Mucosa of gallbladder (tissue), 1 donor: ENCODE measurements at regions not wholly inside any gene's neighbourhood (a gene's known extent, or its start where the extent isn't known, plus 50 kb on each side); places are given as distances from the start of the nearest gene placed in this dataset.

ENCODE experiments used
- DNase-seq: peaks from one replicate; pipeline ENCODE4 v3.0.0-alpha.2; 2020; ENCODE audit warnings: low spot score
- donor health status: DM: no; HTN: no; CAD: no.

GRCh38 chr14:100638211-100638855 is 51.1 kb upstream of the BEGAIN start:
- DNase-seq, result no peak

GRCh38 chr14:100639280-100639679 is 52.1 kb upstream of the BEGAIN start:
- DNase-seq, result no peak

- DNase-seq, result no peak
Observed at GRCh38 chr14:100640471-100641273, 53.5 kb upstream of the BEGAIN start.

GRCh38 chr14:100641274-100641860 is 54.1 kb upstream of the BEGAIN start:
- DNase-seq, result no peak

- no peak for DNase-seq
Observed at GRCh38 chr14:100643426-100643825, 56.2 kb upstream of the BEGAIN start.

GRCh38 chr14:100644383-100644782 is 57.2 kb upstream of the BEGAIN start:
- no peak for DNase-seq

- DNase-seq, result no peak
Observed at GRCh38 chr14:100644784-100645183, 57.6 kb upstream of the BEGAIN start.

- peak; percentile 91 for DNase-seq
Observed at GRCh38 chr14:100645196-100645981, 58.2 kb upstream of the BEGAIN start.

- DNase-seq, result no peak
Observed at GRCh38 chr14:100645982-100646314, 58.7 kb upstream of the BEGAIN start.

GRCh38 chr14:100648474-100649172 is 61.4 kb upstream of the BEGAIN start:
- DNase-seq, result peak; percentile 53

- DNase-seq, result peak; percentile 41
Observed at GRCh38 chr14:100649173-100649519, 61.9 kb upstream of the BEGAIN start.

GRCh38 chr14:100651999-100652508 is 64.8 kb upstream of the BEGAIN start:
- DNase-seq, result no peak

- no peak for DNase-seq
Observed at GRCh38 chr14:100652744-100653143, 65.5 kb upstream of the BEGAIN start.

GRCh38 chr14:100653409-100653808 is 66.2 kb upstream of the BEGAIN start:
- DNase-seq, result no peak

GRCh38 chr14:100654025-100654813 is 67.0 kb upstream of the BEGAIN start:
- DNase-seq, result no peak

- no peak for DNase-seq
Observed at GRCh38 chr14:100654814-100655740, 67.9 kb upstream of the BEGAIN start.

- no peak for DNase-seq
Observed at GRCh38 chr14:100655741-100656085, 68.5 kb upstream of the BEGAIN start.

- DNase-seq, result no peak
Observed at GRCh38 chr14:100656996-100657395, 69.7 kb upstream of the DLK1 start.

- DNase-seq, result no peak
Observed at GRCh38 chr14:100657780-100658179, 68.9 kb upstream of the DLK1 start.
